ENCODE measurements at regions not wholly inside any gene's neighbourhood (a gene's known extent, or its start where the extent isn't known, plus 50 kb on each side); places are given as distances from the start of the nearest gene placed in this dataset.

DNA sequence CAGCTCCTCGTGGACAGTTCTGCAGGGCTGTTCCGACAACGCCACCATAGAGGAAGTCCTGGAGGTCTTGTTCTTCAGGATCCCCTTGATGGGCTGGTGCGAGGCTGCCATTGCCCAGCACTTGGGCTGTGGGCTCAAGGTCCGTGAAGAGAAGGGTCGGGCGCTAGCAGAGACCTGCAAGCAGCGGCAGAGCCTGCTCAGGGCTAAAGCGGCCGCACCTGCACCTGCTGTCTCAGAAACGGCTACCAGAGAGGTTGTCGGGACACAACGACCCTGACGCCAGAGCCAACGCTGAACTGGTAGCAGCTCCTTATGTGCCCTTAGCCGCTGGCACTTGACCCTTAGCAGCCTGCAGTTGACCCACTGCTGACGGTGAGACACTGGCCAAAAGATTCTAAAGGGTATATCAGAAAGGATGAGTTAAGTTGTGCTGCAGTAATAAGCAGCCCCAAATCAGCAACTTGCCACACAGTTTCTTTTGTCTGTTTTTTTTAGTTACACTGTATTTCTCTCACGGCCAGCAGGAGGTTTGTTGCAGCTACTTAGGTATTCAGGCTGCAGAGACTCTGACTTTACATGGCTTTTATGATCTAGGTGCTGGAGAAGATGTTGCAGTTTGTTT is 55.5 kb upstream of the ST6GAL2 start:
- no peak overlapping the region for H3K9ac ChIP-seq
- no peaks in the 10 kb centered on the region for H4K20me1 ChIP-seq
- no peaks in the 10 kb centered on the region for H3K36me3 ChIP-seq
- no peak for TF ChIP-seq Cebpa-rat (IDR thresholded peaks at IDR 0.05)
- H3K27ac ChIP-seq = no peak overlapping the region
- no peaks in the 10 kb centered on the region for H3K4me1 ChIP-seq
- H3K4me2 ChIP-seq = no peak overlapping the region
- H3K27me3 ChIP-seq = no peaks in the 10 kb centered on the region
- no peak overlapping the region for H3K4me3 ChIP-seq
- H3K9me3 ChIP-seq (replicated peaks in 1 of 11) = peaks cover 0 to 3% (median 0%) of the 10 kb centered on the region in 11 experiments; a peak in 1 of 22 replicates

DNA sequence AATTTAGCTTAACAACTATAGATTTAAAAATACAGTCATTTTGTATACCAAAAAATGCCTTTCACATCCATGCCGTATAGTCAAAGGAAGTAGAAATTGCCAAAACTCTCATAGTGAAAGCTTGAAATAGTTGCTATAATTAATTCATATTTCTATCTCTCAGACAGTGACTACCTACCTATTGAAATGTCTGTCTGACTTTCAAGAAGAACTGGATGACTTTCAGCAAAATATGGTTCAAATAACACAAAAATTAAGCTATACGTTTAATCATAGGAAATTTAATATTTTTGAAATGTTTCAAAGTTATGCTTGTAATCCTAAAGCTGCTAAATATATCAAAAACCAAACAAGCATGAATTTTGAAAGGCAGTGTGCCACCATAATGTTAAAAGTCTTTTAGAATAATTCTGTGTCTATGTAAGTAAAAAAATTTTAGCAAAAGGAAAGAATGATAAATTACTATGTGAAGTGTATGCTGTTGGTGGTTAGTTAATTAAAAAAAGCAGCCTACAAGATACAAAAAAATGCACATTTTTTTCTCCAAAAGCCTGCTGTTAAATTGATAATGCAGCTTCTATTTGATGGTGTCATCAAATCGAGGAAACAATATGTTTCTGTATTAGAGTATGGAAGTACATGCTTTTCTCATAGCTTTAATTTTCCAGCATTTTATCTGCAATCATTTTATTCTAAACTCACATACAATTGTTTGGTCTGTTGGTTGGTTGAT is 57.7 kb upstream of the ST6GAL2 start:
- H4K20me1 ChIP-seq = no peaks in the 10 kb centered on the region
- no peak overlapping the region for H3K4me2 ChIP-seq
- TF ChIP-seq Cebpa-rat (IDR thresholded peaks at IDR 0.05) = no peak
- no peak overlapping the region for H3K9ac ChIP-seq
- peaks cover 0 to 3% (median 0%) of the 10 kb centered on the region in 11 experiments; a peak in 1 of 22 replicates for H3K9me3 ChIP-seq (replicated peaks in 1 of 11)
- no peaks in the 10 kb centered on the region for H3K4me1 ChIP-seq
- H3K27me3 ChIP-seq = no peaks in the 10 kb centered on the region
- H3K4me3 ChIP-seq = no peak overlapping the region
- H3K27ac ChIP-seq = no peak overlapping the region
- H3K36me3 ChIP-seq = no peaks in the 10 kb centered on the region

DNA sequence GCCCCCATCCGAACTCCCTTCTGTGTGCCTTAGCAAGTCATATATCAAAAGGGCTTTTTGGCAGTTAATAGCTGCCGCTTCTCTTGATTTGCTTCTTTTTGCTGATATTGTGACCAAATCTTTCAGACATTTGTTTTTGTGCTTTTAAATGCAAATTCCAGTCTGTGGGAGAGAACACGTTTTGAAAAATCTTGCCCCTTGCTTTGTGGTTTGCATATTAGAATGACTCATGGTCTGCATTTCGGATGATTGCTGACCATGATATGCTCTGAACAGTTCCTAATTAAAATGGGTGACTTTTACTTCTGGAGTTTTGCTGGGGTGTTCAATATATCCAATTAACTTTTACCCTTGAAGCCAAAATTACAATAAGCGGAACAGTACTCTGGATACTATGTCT is 58.2 kb upstream of the ST6GAL2 start:
- Histone ChIP-seq H3K4me3 (no peak overlapping the region), H3K9me3 (replicated peaks in 1 of 11) (peaks cover 0 to 3% (median 0%) of the 10 kb centered on the region in 11 experiments; a peak in 1 of 22 replicates), H3K36me3 (no peaks in the 10 kb centered on the region), H4K20me1 (no peaks in the 10 kb centered on the region), H3K27ac (no peak overlapping the region), H3K9ac (no peak overlapping the region), H3K27me3 (no peaks in the 10 kb centered on the region), H3K4me1 (no peaks in the 10 kb centered on the region), H3K4me2 (no peak overlapping the region)
- no peak for TF ChIP-seq Cebpa-rat (IDR thresholded peaks at IDR 0.05)

DNA sequence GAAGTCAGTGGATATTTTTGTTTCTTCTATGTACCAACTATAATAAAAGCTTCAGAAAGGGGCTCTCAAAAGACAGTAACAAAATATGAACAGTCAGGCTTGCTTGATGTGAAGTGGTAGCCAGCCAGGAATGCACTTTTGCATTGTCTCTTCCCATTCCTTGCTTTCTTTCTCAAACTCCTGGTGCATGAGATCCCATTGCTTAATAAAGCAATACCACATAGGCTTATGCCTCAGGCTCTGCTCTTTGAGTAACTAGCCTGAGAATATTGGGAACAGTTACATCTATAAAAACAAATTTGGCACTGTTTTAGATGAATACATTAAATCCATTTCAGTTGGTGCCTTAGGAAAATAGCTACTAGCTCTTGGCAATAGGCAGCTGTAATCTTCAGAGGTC is 62.6 kb upstream of the ST6GAL2 start:
- no peaks in the 10 kb centered on the region for H4K20me1 ChIP-seq

DNA sequence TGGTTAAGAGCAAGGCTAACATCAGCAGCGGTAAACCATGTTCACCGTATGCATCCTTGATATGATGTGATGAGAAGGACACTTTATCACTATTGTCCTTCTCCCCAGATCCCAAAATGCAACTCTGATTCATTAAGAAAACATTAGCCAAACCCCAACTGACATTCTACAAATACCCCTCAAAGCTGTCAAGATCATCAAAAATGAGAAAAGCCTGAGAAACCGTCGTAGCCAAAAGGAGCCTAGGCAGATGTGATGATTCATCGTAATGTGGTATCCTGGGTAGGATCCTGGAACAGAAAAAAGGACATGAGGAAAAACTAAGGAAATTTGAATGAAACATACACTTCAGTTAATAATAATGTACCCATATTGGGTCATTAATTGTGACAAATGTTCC is 67.3 kb upstream of the ST6GAL2 start:
- Histone ChIP-seq H4K20me1 (no peaks in the 10 kb centered on the region), H3K9me3 (replicated peaks in 1 of 11) (peaks cover 0 to 10% (median 0%) of the 10 kb centered on the region in 11 experiments; a peak in 2 of 22 replicates), H3K9ac (no peak overlapping the region), H3K27me3 (no peaks in the 10 kb centered on the region), H3K27ac (no peak overlapping the region), H3K4me2 (no peak overlapping the region), H3K4me3 (no peak overlapping the region), H3K36me3 (no peaks in the 10 kb centered on the region), H3K4me1 (no peaks in the 10 kb centered on the region)
- no peak for TF ChIP-seq Cebpa-rat (IDR thresholded peaks at IDR 0.05)

More for the DNA sequence above, 62.6 kb upstream of the ST6GAL2 start:
- Histone ChIP-seq H3K36me3 (no peaks in the 10 kb centered on the region), H3K4me3 (no peak overlapping the region), H3K4me1 (no peaks in the 10 kb centered on the region), H3K27me3 (no peaks in the 10 kb centered on the region), H3K4me2 (no peak overlapping the region), H3K9me3 (replicated peaks in 1 of 11) (peaks cover 0 to 10% (median 0%) of the 10 kb centered on the region in 11 experiments; a peak in 2 of 22 replicates), H3K27ac (no peak overlapping the region), H3K9ac (no peak overlapping the region)
- no peak for TF ChIP-seq Cebpa-rat (IDR thresholded peaks at IDR 0.05)

DNA sequence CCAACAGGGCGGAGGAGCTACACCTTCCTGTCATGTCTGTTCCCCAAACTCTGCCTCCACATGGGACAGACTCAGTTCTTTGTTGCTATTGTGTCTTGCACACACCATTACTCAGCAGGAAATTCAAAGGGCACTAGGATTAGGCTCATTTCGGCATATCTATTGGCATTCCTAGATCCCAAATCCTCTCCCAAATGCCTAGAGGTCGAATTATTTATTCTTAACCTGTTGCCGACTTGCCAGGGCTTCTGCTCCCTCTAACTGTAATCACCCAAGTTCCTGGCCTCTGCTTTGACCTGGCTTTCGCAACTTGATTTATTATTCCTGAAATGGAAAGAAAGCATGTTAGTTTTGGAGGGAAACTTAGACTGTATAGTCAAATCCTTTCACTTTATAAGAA is 67.8 kb upstream of the ST6GAL2 start:
- Histone ChIP-seq H3K4me1 (no peaks in the 10 kb centered on the region), H3K4me3 (no peak overlapping the region), H3K9me3 (replicated peaks in 1 of 11) (peaks cover 0 to 10% (median 0%) of the 10 kb centered on the region in 11 experiments; a peak in 2 of 22 replicates), H3K4me2 (no peak overlapping the region), H3K9ac (no peak overlapping the region), H3K27me3 (no peaks in the 10 kb centered on the region), H4K20me1 (no peaks in the 10 kb centered on the region), H3K27ac (no peak overlapping the region), H3K36me3 (no peaks in the 10 kb centered on the region)
- no peak for TF ChIP-seq Cebpa-rat (IDR thresholded peaks at IDR 0.05)

DNA sequence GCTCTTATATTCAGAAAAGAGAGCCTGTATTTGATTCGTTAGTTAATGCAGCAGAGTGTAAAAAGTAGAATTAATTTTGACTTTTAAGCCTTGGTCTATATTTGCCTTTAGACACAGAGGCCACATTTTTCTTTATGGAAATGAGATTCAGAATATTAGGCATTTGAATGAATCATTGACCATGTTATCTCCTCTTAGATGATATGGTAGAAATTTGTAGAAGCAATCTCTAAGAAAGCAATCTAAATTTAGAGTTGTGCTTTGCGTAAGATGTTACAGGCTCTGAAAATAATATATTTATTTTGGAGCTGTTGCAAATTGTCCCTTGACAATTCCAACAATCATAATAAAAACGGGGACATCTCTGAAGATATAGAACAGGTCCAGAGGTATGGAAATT is 68.3 kb upstream of the ST6GAL2 start:
- Histone ChIP-seq H3K9me3 (replicated peaks in 1 of 11) (peaks cover 0 to 10% (median 0%) of the 10 kb centered on the region in 11 experiments; a peak in 2 of 22 replicates), H3K4me1 (no peaks in the 10 kb centered on the region), H3K27me3 (no peaks in the 10 kb centered on the region), H3K27ac (no peak overlapping the region), H3K4me3 (no peak overlapping the region), H3K9ac (no peak overlapping the region), H3K4me2 (no peak overlapping the region), H4K20me1 (no peaks in the 10 kb centered on the region), H3K36me3 (no peaks in the 10 kb centered on the region)
- TF ChIP-seq Cebpa-rat (IDR thresholded peaks at IDR 0.05) = no peak

DNA sequence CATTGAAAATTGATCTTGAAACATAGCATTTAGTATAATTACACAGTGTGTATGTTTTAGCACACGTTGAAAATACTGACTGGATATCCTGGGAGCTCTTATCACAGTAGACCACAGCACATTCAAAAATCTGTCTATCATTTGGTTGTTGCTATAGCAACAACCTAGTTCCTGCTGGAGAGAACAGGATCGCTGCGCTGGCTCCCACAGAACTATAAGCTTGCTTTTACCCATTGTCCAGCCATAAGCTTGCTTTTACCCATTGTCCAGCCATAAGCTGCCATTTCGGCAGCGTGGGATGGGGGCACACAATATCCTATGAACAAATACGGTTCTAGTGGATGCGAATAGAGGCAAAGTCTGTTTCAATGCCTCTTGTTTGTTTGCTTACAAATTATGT is 70.4 kb upstream of the ST6GAL2 start:
- Histone ChIP-seq H3K27ac (no peak overlapping the region), H3K4me2 (no peak overlapping the region)
- TF ChIP-seq Cebpa-rat (IDR thresholded peaks at IDR 0.05) = no peak

DNA sequence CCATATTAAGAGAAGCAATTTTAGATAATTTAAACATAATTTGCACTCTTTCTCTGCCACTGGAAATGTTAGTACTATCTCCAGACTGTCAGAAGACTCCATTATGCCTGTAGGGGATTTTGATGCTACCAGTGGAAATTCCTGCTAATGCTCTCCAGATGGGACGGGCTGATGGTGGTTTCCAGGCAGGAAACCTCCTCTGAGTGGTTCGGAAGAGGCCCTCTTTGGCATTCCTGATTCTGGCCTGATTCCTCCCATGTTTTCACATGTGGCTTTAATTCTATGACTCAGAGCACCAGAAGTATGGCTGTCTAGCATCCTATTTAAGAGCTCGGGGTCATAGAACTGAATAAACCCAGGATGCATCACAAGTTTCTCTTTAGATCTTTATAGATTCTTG is 70.9 kb upstream of the ST6GAL2 start:
- no peak for TF ChIP-seq Cebpa-rat (IDR thresholded peaks at IDR 0.05)
- H3K4me1 ChIP-seq = peaks cover 10 to 15% (median 14%) of the 10 kb centered on the region in 10 experiments; a peak in 15 of 20 replicates
- no peak overlapping the region for H3K27ac ChIP-seq
- H4K20me1 ChIP-seq = no peaks in the 10 kb centered on the region
- no peak overlapping the region for H3K4me2 ChIP-seq
- no peaks in the 10 kb centered on the region for H3K9me3 ChIP-seq (replicated peaks in 1 of 11)
- no peak overlapping the region for H3K9ac ChIP-seq
- no peak overlapping the region for H3K4me3 ChIP-seq
- H3K27me3 ChIP-seq = no peaks in the 10 kb centered on the region
- no peaks in the 10 kb centered on the region for H3K36me3 ChIP-seq

More for the DNA sequence above, 70.4 kb upstream of the ST6GAL2 start:
- Histone ChIP-seq H3K4me1 (peaks cover 10 to 15% (median 14%) of the 10 kb centered on the region in 10 experiments; a peak in 15 of 20 replicates), H3K36me3 (no peaks in the 10 kb centered on the region), H3K27me3 (no peaks in the 10 kb centered on the region), H3K9ac (no peak overlapping the region), H4K20me1 (no peaks in the 10 kb centered on the region), H3K4me3 (no peak overlapping the region), H3K9me3 (replicated peaks in 1 of 11) (no peaks in the 10 kb centered on the region)

Data from BLaER1 treated with 17β-estradiol and CSF1 and Interleukin-3, amounts not matched to agents 10 nM and 100 nM (cell line).